KBM-7 (cell line): ENCODE measurements at regions not wholly inside any gene's neighbourhood (a gene's known extent, or its start where the extent isn't known, plus 50 kb on each side); places are given as distances from the start of the nearest gene placed in this dataset.
"Not testable (repeated sequence)": the region's sequence is repeated elsewhere in the genome, so short reads cannot be mapped to it uniquely, and the experiment has no call there.

Experiments
- DNase-seq: peaks from one replicate; pipeline ENCODE4 v3.0.0-alpha.2; 2015
- in situ Hi-C: fragments of 300-500 bp; cut with MboI; formaldehyde crosslinking; loops from 2 replicates; pipeline ENCODE4 v1.14.3; 2020; ENCODE audit warnings: low sequenced_read_pairs, low pct_unique_long_range_greater_than_20kb, mixed read lengths

GRCh38 chr3:152123457-152123856, 145.3 kb upstream of the MBNL1 start:
- no peak for DNase-seq
- in situ Hi-C loops: no loop called here

DNA sequence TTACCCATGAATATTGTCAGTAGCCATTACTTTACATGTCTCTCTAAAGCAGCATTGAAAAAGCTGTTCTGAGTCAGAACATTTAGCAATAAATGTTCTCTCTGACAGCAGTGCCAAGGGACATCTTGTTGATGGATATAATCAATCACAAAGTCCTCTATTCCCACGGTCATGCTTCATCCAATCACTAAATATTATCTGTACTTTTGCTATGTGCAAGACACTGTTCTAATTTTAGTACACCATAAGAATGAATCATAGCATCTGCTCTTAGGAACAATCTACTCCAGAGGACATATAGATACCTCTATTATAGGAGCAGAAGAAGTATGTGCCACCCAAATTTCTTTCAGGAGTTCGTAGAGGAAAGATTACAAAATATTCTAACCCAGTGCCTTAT, 142.5 kb upstream of the MBNL1 start:
- in situ Hi-C loops: no loop called here
- DNase-seq: no peak

DNA sequence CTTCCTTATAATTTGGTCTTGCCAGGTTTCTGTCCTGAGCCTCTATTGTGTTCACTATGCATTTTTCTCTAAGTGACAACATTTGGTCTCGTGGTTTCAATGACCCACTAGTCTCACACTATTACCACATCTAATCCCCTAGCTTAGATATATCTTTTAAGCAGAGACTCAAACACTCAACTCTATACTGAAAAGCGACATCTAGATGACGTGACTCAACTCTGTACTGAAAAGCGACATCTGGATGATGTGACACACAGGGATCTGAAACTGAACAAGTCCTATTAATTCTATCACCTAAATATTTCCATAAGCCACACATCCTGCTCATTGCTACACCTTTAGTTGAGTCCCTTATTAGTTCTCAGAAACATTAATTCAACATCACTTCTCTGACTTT, 141.7 kb upstream of the MBNL1 start:
- DNase-seq: no peak
- in situ Hi-C loops: no loop called here

DNA sequence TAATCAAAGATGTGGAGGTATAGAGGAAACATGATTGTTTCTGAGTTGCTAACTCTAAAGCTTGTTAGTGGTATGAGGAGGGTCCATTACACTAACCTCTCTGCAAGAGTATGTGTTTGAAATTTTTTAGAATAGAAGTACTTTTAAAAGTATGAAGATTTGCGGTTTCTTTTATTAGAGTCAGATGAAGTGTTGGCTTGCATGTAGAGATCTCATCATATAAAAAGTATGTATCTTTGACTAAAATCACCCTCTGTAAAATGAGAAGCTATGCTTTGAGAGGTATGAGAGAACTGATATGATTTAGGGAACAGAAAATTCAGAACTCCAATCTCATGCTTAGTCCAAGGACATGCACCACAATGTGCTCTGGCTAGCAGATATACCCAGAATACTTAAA, 140.4 kb upstream of the MBNL1 start:
- in situ Hi-C loops: no loop called here
- DNase-seq: no peak

DNA sequence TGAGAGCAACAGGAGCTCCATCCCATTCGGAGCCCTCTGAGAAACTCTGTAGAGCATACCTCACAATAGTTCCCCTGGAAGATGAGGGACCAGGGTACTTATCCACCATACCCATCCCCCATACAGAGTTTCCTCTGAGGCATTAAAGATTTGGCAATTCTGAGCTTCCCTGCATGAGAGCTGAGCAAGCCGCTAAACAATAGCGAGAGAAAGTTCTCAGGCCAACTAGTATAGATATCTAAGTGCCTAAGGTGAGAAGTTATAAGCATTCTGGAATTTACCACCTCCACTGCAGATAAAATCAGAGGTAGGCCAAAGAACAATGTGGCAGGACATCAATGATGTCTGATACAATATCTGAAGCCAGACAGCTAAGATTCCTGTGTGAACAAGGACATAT, 129.1 kb upstream of the MBNL1 start:
- no peak for DNase-seq
- in situ Hi-C loops: no loop called here

GRCh38 chr3:152146461-152146860, 122.3 kb upstream of the MBNL1 start:
- in situ Hi-C loops: no loop called here
- DNase-seq: no peak

DNA sequence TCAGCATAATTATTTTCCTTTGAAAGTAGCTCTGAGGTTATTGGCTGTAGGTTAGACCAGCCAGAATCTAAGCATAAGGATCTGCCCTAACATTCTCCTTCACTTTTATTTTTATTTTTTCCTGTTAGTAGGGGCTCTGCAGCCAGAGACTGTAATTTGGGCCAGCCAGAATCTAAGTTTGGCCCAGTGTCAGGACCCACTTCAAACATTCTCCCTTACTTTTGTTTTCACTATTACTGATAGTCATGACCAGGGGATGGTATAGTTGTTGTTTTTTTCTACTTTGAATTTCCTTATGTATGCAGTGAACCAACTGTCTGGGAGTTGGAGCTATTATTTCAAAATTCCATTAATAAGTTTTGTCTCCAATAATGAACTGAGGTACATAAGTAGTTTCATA, 121.0 kb upstream of the MBNL1 start:
- no peak for DNase-seq
- in situ Hi-C loops: no loop called here

DNA sequence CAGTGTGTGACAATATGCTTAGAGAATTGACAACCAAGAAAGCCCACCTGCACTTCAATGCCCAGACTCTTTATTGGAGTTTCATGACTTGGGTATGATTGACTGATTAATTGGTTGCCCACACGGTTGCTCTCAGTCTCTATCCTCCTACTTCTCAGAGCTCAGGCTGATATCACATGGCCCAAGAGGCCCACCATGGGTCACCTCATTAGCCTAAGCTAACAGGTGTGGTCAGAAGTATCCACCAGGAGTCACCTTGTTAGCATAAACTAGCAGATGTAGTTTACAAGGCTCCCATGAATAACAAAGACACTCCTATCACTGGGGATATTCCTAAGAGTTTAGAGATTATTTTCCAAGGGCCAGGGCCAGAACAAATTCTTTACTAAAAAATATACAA, 120.2 kb upstream of the MBNL1 start:
- no peak for DNase-seq
- in situ Hi-C loops: no loop called here

- in situ Hi-C loops: no loop called here
- no peak for DNase-seq
Observed at GRCh38 chr3:152149832-152150231, 118.9 kb upstream of the MBNL1 start.

GRCh38 chr3:152151216-152151876, 117.4 kb upstream of the MBNL1 start:
- in situ Hi-C loops: no loop called here
- no peak for DNase-seq

DNA sequence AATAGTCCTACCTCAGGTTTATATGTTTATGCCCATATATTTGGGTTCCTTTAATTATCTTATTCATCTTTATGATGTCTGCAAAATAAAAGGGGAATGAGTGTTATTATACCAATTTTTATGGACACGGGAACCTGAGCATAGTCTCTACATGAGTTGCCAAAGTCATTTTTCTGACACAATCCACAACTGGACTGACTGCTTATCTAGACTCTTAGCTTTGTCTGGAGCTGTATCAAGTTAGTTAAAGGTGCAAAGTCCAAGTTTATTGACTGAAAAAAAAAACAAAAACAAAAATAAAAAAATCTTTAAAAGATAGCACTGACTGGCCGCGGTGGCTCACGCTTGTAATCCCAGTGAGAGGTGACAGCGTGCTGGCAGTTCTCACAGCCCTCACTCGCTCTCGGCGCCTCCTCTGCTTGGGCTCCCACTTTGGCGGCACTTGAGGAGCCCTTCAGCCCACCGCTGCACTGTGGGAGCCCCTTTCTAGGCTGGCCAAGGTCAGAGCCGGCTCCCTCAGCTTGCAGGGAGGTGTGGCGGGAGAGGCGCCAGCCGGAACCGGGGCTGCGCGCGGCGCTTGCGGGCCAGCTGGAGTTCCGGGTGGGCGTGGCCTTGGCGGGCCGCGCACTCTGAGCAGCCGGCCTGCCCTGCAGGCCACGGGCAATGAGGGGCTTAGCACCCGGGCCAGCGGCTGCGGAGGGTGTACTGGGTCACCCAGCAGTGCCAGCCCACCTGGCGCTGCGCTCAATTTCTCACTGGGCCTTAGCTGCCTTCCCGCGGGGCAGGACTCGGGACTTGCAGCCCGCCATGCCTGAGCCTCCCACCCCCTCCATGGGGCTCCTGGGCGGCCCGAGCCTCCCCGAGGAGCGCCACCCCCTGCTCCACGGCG, 116.6 kb upstream of the MBNL1 start:
- DNase-seq, in situ Hi-C loops: not testable (repeated sequence)

- in situ Hi-C loops, DNase-seq: not testable (repeated sequence)
Observed at GRCh38 chr3:152153115-152153514, 115.6 kb upstream of the MBNL1 start.

DNA sequence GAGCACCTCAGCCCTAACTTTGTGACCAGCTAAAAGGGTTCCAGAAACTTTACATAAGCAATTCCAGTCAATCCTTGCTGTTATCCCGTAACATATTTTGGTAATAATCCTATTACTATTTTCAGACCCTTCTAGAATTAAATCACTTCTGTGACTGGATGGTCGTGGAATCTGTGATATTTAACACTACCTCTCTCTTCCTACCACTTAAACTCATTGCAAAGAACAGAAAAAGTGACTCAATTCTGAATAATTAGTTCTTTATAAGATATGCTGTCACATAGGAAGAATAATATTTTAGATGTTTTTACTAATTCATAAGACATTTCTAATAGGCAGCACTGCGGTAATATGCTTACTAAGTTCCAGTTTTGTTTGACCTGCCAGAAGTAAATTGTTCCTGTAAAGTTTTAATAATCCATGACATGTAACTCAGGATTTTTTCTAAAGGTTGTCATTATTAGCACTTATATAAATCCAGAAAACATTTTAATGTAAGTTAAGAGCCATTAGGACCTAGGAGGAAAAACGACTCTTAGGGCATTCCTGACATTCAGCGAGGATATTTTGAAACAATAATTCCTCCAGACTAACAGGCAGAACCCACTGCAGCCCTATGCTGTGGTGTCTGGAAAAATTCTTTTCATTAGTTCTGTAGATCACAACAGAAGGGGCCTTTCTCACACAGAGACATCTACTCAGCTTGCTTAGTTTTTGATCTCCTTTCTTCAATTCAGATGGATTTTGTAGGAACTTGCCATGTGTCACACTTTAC, 113.3 kb upstream of the MBNL1 start:
- DNase-seq: no peak
- in situ Hi-C loops: no loop called here

DNA sequence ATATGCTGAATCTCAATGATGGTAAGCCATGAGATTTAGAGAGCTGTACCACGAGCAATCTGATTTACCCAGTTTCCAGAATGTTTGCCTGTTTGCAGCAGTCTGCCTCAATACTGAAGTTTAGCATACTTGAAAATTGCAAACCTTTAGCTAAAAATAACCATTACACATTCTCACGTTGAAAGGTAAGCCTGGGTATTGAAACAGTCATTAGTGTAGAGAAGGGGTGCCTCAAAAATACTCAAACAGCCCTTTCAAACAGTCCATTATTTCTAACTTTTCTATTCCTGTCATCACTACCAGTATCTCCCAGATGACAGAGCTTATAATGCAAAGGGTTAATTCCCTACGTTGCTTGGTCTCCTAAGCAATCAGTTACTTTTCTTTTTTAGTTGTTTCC, 111.8 kb upstream of the MBNL1 start:
- no peak for DNase-seq
- in situ Hi-C loops: no loop called here

- no peak for DNase-seq
- in situ Hi-C loops: no loop called here
Observed at GRCh38 chr3:152157337-152157736, 111.4 kb upstream of the MBNL1 start.

- in situ Hi-C loops: no loop called here
- DNase-seq: no peak
Observed at GRCh38 chr3:152159328-152159727, 109.4 kb upstream of the MBNL1 start.

DNA sequence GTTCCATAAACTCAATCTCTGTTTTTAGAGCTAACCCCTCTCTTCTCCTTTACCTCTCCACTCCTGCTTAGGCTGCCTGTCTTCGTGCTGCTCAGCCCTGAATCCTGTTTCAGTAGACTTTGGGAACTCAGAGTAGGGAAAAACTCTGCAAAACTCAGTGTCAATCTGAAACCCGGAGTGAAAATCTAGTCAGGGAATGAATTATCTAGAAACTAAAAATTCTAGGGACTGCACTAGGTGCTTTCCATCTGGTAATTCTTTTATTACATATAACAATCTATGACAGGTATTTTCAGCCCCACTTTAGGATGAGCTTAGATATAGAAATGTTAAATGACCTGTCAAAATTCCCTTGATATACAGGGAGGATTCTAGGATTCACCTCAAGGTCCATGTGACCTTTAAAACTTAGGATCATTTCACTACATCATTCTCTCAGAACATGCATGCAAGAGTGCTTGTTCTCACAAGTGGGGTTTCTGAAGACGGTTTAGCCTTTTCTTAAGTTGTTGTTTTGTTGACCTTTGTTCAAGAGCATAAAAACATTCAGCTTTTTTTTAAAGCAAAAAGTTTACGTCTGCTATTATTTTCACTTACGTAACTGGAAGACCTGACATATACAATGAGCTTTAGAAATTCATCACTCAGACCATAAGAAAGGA, 108.2 kb upstream of the MBNL1 start:
- no peak for DNase-seq
- in situ Hi-C loops: no loop called here

DNA sequence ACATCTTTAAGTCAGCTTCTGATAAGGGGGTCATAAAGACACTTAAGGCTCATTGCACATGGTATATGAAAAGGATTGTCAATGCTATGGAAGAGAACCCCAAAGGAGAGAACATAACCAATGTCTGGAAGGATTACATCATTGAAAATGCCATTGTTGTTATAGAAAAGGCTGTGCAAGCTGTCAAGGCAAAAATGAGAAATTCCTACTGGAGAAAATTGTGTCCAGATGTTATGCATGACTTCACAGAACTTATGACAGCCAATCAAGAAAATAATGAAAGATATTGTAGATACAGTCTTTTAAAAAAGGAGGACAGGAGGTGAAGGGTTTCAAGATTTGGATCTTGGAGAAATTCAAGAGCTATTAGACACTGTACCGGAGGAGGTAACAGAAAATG, 96.3 kb upstream of the MBNL1 start:
- in situ Hi-C loops: no loop called here
- no peak for DNase-seq

DNA sequence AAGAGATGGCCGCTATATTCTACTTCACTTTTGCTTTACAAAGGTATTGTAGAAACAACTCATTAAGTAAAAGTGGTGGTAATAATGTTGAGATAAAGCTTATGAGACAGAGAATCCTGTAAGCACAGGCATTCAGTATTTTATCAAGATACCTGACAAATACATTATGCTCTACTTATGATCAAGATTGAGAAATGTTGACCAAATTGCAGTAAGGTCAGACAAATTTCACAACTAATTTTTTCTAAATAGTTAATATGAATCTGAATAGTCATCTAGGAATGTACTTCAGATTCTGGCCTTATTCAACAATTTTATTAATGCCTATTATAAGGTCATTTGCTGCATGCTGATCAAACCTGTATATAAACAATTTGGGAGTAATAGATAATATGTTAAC, 95.1 kb upstream of the MBNL1 start:
- in situ Hi-C loops: no loop called here
- no peak for DNase-seq
